HG03571 (cell line): ENCODE measurements at regions not wholly inside any gene's neighbourhood (a gene's known extent, or its start where the extent isn't known, plus 50 kb on each side); places are given as distances from the start of the nearest gene placed in this dataset.
"Not testable (repeated sequence)": the region's sequence is repeated elsewhere in the genome, so short reads cannot be mapped to it uniquely, and the experiment has no call there.

Source experiments
- ATAC-seq: cut with Tn5 transposase; IDR thresholded peaks from one replicate; pipeline ENCODE4 v1.9.1; 2021; ENCODE audit not compliant: unreplicated experiment

GRCh38 chr1:218494449-218494852 is 149.3 kb downstream of the TGFB2 start:
- no peak for ATAC-seq

GRCh38 chr1:218495931-218496330 is 150.8 kb downstream of the TGFB2 start:
- no peak for ATAC-seq

GRCh38 chr1:218496561-218496960 is 151.4 kb downstream of the TGFB2 start:
- ATAC-seq = no peak

- ATAC-seq = no peak
Observed at GRCh38 chr1:218498056-218498938, 153.2 kb downstream of the TGFB2 start.

- no peak for ATAC-seq
Observed at GRCh38 chr1:218499011-218499691, 154.0 kb downstream of the TGFB2 start.

GRCh38 chr1:218499911-218500310 is 154.8 kb downstream of the TGFB2 start:
- no peak for ATAC-seq

GRCh38 chr1:218501161-218501560 is 156.0 kb downstream of the TGFB2 start:
- ATAC-seq = no peak

- ATAC-seq = no peak
Observed at GRCh38 chr1:218502383-218502782, 157.2 kb downstream of the TGFB2 start.

GRCh38 chr1:218503102-218503501 is 158.0 kb downstream of the TGFB2 start:
- ATAC-seq = no peak

- no peak for ATAC-seq
Observed at GRCh38 chr1:218507355-218508002, 162.3 kb downstream of the TGFB2 start.

GRCh38 chr1:218510153-218510772 is 165.1 kb downstream of the TGFB2 start:
- peak; percentile 73 for ATAC-seq

GRCh38 chr1:218513328-218513727 is 168.2 kb downstream of the TGFB2 start:
- ATAC-seq = no peak

- ATAC-seq = no peak
Observed at GRCh38 chr1:218514689-218515088, 169.6 kb downstream of the TGFB2 start.

- no peak for ATAC-seq
Observed at GRCh38 chr1:218516526-218516925, 171.4 kb downstream of the TGFB2 start.

GRCh38 chr1:218517459-218517858 is 172.3 kb downstream of the TGFB2 start:
- ATAC-seq = no peak

GRCh38 chr1:218518216-218518740 is 173.1 kb downstream of the TGFB2 start:
- no peak for ATAC-seq

GRCh38 chr1:218520646-218521045 is 175.5 kb downstream of the TGFB2 start:
- not testable (repeated sequence) for ATAC-seq

GRCh38 chr1:218521414-218522169 is 176.5 kb downstream of the TGFB2 start:
- ATAC-seq = peak; percentile 82

GRCh38 chr1:218524526-218524925 is 179.4 kb downstream of the TGFB2 start:
- no peak for ATAC-seq

GRCh38 chr1:218525031-218525430 is 179.9 kb downstream of the TGFB2 start:
- ATAC-seq = no peak
